Activated T-cell treated with anti-CD3 and anti-CD28 coated beads, Interleukin-2, amount 50 U/mL, for 72 hours (primary cell): ENCODE measurements at regions not wholly inside any gene's neighbourhood (a gene's known extent, or its start where the extent isn't known, plus 50 kb on each side); places are given as distances from the start of the nearest gene placed in this dataset.

Experiments used
- ATAC-seq, 2 donors: fragments of 150-1000 bp; cut with Tn5 transposase; replicated peaks in 1 of 2; 2 replicates each; pipeline ENCODE4 v1.10.0; 2021; ENCODE audit warnings: moderate library complexity in 2 of 2, mild to moderate bottlenecking in 1 of 2
- DNase-seq, 2 donors: peaks; one replicate each; pipeline ENCODE4 v3.0.0; 2021 to 2022; ENCODE audit warnings: mixed read lengths in 1 of 2
- H3K27ac Mint-ChIP-seq: one replicate; pipeline ENCODE4 v1.8.0; 2022; ENCODE audit warnings: mild to moderate bottlenecking, moderate library complexity, mixed read lengths
- H3K27me3 Mint-ChIP-seq: one replicate; pipeline ENCODE4 v1.8.0; 2022; ENCODE audit warnings: low read depth, mixed read lengths
- H3K36me3 Mint-ChIP-seq, 2 donors: one replicate each; pipeline ENCODE4 v1.8.0; 2022; ENCODE audit warnings: mixed read lengths in 2 of 2, mild to moderate bottlenecking in 1 of 2; ENCODE audit not compliant: insufficient read depth in 2 of 2
- H3K4me1 Mint-ChIP-seq: one replicate; pipeline ENCODE4 v1.8.0; 2022; ENCODE audit warnings: low read depth, mixed read lengths
- H3K4me3 Mint-ChIP-seq, 2 donors: one replicate each; pipeline ENCODE4 v1.8.0; 2022; ENCODE audit warnings: mild to moderate bottlenecking in 2 of 2, mixed read lengths in 2 of 2, moderate library complexity in 2 of 2
- H3K9me3 Mint-ChIP-seq, 2 donors: one replicate each; pipeline ENCODE4 v1.8.0; 2022; ENCODE audit warnings: mixed read lengths in 2 of 2

GRCh38 chr5:121681229-121681855, 170.3 kb upstream of the FTMT start:
- no peak for DNase-seq
- no peaks in the 10 kb centered on the region for H3K4me1 Mint-ChIP-seq
- H3K27ac Mint-ChIP-seq, result no peak overlapping the region
- no peaks in the 10 kb centered on the region for H3K27me3 Mint-ChIP-seq
- no peak for ATAC-seq
- no peak overlapping the region for H3K4me3 Mint-ChIP-seq
- H3K36me3 Mint-ChIP-seq, result no peaks in the 10 kb centered on the region
- H3K9me3 Mint-ChIP-seq, result peaks cover 3 to 5% of the 10 kb centered on the region in 2 donors

DNA sequence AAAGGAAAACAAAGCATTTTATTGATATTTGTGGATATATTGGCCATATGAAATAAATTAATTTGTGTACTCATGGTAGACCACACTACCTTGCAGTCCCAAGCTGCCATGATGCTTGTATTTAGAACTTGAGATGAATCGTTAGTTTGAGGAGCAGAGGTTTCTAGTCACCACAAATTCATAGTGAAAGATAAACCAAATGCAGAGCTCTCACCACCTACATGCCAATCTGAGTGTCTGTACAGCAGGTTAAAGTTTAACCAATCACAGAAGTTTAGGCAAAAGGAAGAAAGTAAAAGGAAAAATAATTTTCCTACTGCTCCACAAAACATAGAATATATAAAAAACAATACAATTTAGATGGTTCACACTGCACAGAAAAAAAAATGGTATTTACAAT, 163.6 kb upstream of the FTMT start:
- Mint-ChIP-seq H3K27me3 (no peaks in the 10 kb centered on the region), H3K27ac (no peak overlapping the region), H3K4me1 (no peaks in the 10 kb centered on the region), H3K4me3 (no peak overlapping the region), H3K9me3 (peaks cover 3 to 7% of the 10 kb centered on the region in 2 donors), H3K36me3 (no peaks in the 10 kb centered on the region)
- DNase-seq (no peak), ATAC-seq (no peak)

- no peak overlapping the region for H3K4me3 Mint-ChIP-seq
- H3K36me3 Mint-ChIP-seq, result no peaks in the 10 kb centered on the region
- H3K4me1 Mint-ChIP-seq, result no peaks in the 10 kb centered on the region
- H3K27ac Mint-ChIP-seq, result no peak overlapping the region
- peaks cover 3 to 7% of the 10 kb centered on the region in 2 donors for H3K9me3 Mint-ChIP-seq
- no peaks in the 10 kb centered on the region for H3K27me3 Mint-ChIP-seq
- no peak for ATAC-seq
- DNase-seq, result no peak
Observed at GRCh38 chr5:121688781-121689180, 162.9 kb upstream of the FTMT start.

DNA sequence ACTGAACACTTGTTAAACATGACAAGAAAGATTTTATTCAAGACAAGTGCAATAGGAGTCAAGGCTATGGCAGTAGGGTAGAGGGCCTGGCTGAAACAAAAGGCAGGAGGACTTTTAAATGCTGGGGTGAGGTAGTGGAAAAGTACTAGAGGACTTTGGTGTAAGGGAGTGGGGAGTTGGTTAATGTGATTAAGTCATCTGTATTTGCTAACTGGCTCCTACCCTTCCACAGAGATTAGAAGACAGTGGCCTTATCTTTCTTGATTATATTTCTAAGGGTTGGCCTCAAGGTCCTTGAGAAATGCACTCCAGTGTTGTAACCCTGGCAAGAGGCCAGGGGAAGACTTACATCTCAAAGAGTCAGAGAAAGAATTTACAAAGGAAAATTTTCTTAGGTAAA, 160.2 kb upstream of the FTMT start:
- no peak for DNase-seq
- no peaks in the 10 kb centered on the region for H3K27me3 Mint-ChIP-seq
- H3K36me3 Mint-ChIP-seq, result no peaks in the 10 kb centered on the region
- no peak overlapping the region for H3K27ac Mint-ChIP-seq
- H3K9me3 Mint-ChIP-seq, result peaks cover 3 to 7% of the 10 kb centered on the region in 2 donors
- no peak overlapping the region for H3K4me3 Mint-ChIP-seq
- H3K4me1 Mint-ChIP-seq, result no peaks in the 10 kb centered on the region
- ATAC-seq, result no peak

GRCh38 chr5:121692158-121692557, 159.5 kb upstream of the FTMT start:
- no peak for DNase-seq
- Mint-ChIP-seq H3K27ac (no peak overlapping the region), H3K4me1 (no peaks in the 10 kb centered on the region), H3K9me3 (peaks cover 3 to 5% of the 10 kb centered on the region in 2 donors), H3K36me3 (no peaks in the 10 kb centered on the region), H3K4me3 (no peak overlapping the region), H3K27me3 (no peaks in the 10 kb centered on the region)
- no peak for ATAC-seq

DNA sequence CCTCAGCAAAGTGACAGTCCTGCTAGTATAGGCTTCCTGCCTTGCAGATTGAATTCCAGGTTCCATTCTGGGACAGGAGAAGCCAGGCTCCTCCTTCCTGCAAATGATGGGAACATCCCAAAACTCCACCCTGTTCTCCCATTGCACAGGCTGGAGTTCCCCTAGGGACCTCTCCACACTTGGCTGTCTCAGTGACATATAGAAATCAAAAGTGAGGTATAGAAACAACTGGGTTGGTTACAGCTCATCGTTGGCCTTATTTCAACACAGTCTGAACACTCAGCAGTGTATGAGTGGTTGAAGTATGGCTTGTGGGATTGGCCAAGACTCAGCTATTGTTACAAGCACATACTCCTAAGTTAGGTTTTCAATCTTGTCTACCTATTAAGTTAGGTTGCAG, 157.8 kb upstream of the FTMT start:
- H3K4me1 Mint-ChIP-seq, result no peaks in the 10 kb centered on the region
- no peak for ATAC-seq
- H3K36me3 Mint-ChIP-seq, result no peaks in the 10 kb centered on the region
- no peak for DNase-seq
- H3K9me3 Mint-ChIP-seq, result peaks cover under 1 to 2% of the 10 kb centered on the region in 2 donors
- H3K27ac Mint-ChIP-seq, result no peak overlapping the region
- no peaks in the 10 kb centered on the region for H3K27me3 Mint-ChIP-seq
- H3K4me3 Mint-ChIP-seq, result no peak overlapping the region

DNA sequence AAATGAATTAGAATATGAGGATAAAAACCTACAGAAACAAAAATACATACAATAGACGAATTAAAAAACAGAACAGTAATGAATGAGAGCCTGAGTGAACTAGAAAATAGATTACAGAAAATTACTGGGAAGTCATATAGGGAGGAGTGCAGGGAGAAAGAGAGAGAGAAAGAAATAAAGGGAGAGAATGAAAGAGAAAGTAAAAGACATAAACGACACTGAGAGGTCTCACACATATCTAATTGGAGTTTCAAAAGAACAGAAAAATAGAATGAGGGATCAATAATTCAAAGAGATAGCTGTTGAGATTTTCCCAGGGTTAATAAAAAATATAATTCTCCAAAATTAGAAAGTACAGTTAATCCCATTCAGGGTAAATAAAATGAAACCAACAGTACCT, 156.4 kb upstream of the FTMT start:
- Mint-ChIP-seq H3K9me3 (peaks cover 0 to 2% of the 10 kb centered on the region in 2 donors), H3K27ac (no peak overlapping the region), H3K4me1 (no peaks in the 10 kb centered on the region), H3K36me3 (peaks cover 0 to 2% of the 10 kb centered on the region in 2 donors), H3K27me3 (no peaks in the 10 kb centered on the region), H3K4me3 (peak overlapping the region in 1 of 2 donors; percentile 42)
- ATAC-seq (no peak), DNase-seq (no peak)

GRCh38 chr5:121698690-121699089, 153.0 kb upstream of the FTMT start:
- H3K9me3 Mint-ChIP-seq, result peaks cover 0 to 2% of the 10 kb centered on the region in 2 donors
- no peaks in the 10 kb centered on the region for H3K4me1 Mint-ChIP-seq
- peaks cover 0 to 2% of the 10 kb centered on the region in 2 donors for H3K36me3 Mint-ChIP-seq
- no peak for ATAC-seq
- no peak overlapping the region for H3K4me3 Mint-ChIP-seq
- no peak for DNase-seq
- H3K27me3 Mint-ChIP-seq, result no peaks in the 10 kb centered on the region
- no peak overlapping the region for H3K27ac Mint-ChIP-seq

GRCh38 chr5:121701731-121702130, 150.0 kb upstream of the FTMT start:
- ATAC-seq, result no peak
- Mint-ChIP-seq H3K9me3 (peaks cover 4% of the 10 kb centered on the region in 2 donors), H3K4me1 (no peaks in the 10 kb centered on the region), H3K27me3 (no peaks in the 10 kb centered on the region), H3K27ac (no peak overlapping the region), H3K36me3 (peaks cover 0 to 2% of the 10 kb centered on the region in 2 donors), H3K4me3 (no peak overlapping the region)
- DNase-seq, result no peak

GRCh38 chr5:121702682-121703081, 149.0 kb upstream of the FTMT start:
- Mint-ChIP-seq H3K9me3 (peaks cover 4% of the 10 kb centered on the region in 2 donors), H3K27me3 (no peaks in the 10 kb centered on the region), H3K36me3 (peaks cover 0 to 2% of the 10 kb centered on the region in 2 donors), H3K4me1 (no peaks in the 10 kb centered on the region), H3K4me3 (no peak overlapping the region), H3K27ac (no peak overlapping the region)
- no peak for DNase-seq
- no peak for ATAC-seq

DNA sequence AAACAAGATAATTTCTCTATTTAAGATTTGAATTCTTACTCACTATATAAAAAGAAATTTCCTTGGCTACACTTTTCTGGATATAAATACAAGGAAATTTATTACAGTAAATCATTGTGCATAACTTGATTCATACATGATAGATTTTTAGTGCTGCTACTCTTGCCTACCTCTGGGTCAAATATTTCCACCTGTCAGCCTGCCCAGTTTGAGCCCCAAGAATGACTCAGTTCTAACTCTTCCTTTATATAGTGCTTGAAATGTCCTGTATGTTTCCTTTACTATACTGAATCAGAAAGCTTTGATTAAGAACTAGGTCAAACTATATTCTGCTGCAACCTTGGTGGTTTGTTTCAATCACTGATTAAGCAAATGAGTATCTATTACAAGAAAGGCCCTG, 147.4 kb upstream of the FTMT start:
- Mint-ChIP-seq H3K4me1 (no peaks in the 10 kb centered on the region), H3K9me3 (peaks cover 2 to 4% of the 10 kb centered on the region in 2 donors), H3K27me3 (no peaks in the 10 kb centered on the region), H3K36me3 (no peaks in the 10 kb centered on the region), H3K27ac (no peak overlapping the region), H3K4me3 (no peak overlapping the region)
- DNase-seq, result no peak
- ATAC-seq, result no peak

DNA sequence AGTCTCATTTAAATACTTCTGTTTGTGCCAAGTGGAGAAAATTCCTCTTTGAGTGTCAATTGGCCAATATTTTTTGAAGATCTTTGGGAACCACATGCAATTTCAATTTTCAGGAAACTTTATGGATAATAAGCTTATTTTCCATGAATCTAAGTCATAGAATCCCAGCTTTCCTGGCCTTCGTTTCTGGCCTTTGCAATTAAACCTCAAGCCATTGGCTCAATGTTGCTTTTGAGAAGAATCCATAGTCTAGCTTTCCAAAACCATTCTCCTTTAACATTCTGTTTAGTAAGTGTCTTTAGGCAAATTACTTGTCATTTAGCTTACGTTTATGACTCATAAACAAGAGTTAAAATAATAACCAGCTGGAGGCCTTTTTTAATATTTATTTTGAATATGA, 145.0 kb upstream of the FTMT start:
- Mint-ChIP-seq H3K4me1 (no peaks in the 10 kb centered on the region), H3K9me3 (peaks cover 6% of the 10 kb centered on the region in 2 donors), H3K36me3 (no peaks in the 10 kb centered on the region), H3K4me3 (no peak overlapping the region), H3K27me3 (no peaks in the 10 kb centered on the region), H3K27ac (no peak overlapping the region)
- no peak for DNase-seq
- ATAC-seq, result no peak

- Mint-ChIP-seq H3K4me1 (no peaks in the 10 kb centered on the region), H3K9me3 (peaks cover 6 to 10% of the 10 kb centered on the region in 2 donors), H3K27ac (no peak overlapping the region), H3K27me3 (no peaks in the 10 kb centered on the region), H3K4me3 (no peak overlapping the region), H3K36me3 (no peaks in the 10 kb centered on the region)
- DNase-seq (no peak), ATAC-seq (no peak)
Observed at GRCh38 chr5:121707178-121707577, 144.5 kb upstream of the FTMT start.

GRCh38 chr5:121711416-121711815, 140.3 kb upstream of the FTMT start:
- H3K27ac Mint-ChIP-seq, result no peak overlapping the region
- H3K4me3 Mint-ChIP-seq, result no peak overlapping the region
- peaks cover 11 to 15% of the 10 kb centered on the region in 2 donors for H3K9me3 Mint-ChIP-seq
- H3K27me3 Mint-ChIP-seq, result no peaks in the 10 kb centered on the region
- ATAC-seq, result no peak
- DNase-seq, result no peak
- H3K36me3 Mint-ChIP-seq, result no peaks in the 10 kb centered on the region
- H3K4me1 Mint-ChIP-seq, result no peaks in the 10 kb centered on the region
